Medulla oblongata (tissue), 1 donor: ENCODE measurements at regions not wholly inside any gene's neighbourhood (a gene's known extent, or its start where the extent isn't known, plus 50 kb on each side); places are given as distances from the start of the nearest gene placed in this dataset.
"Not testable (repeated sequence)": the region's sequence is repeated elsewhere in the genome, so short reads cannot be mapped to it uniquely, and the experiment has no call there.

ENCODE experiments used
- DNase-seq: peaks from one replicate; pipeline ENCODE4 v3.0.0-alpha.2; 2015; ENCODE audit errors: extremely low spot score

DNA sequence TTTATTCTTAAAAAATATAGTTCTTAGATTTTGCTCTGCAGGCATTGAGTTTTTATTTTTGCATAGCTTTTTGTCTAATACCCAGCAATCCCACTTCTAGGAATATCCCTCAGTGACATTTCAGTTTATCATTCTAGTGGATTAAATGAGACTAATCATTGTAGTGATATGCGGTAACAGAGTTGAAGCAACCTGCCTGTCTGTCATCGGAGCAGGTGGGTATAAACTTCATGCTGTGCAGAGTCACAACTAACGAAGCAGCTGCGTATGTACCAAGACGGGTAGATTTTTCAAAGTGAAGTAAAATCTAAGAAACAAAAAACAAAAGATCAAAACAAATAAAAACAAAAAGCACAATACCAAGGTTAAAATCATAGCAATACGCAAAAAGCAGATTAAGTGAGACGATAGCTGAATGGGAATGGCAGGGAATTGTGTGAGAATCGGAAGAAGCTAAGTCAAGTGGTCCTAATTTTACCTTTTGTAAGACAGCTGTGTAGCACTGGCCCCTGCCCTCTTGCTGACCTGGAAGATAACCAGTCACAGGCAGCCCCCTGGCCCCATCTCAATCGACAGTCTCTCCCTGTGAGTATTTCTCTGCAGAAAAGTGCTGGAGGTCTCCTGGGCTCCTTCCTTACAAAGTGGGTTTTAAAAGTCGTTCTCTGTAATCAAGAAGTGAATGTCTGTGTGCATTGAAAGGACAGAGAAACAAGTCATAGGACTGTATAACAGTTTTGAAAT lies 169.2 kb downstream of the OR2B2 start:
- DNase-seq: no peak

GRCh38 chr6:27739902-27740301 lies 172.3 kb downstream of the OR2B2 start:
- not testable (repeated sequence) for DNase-seq

DNA sequence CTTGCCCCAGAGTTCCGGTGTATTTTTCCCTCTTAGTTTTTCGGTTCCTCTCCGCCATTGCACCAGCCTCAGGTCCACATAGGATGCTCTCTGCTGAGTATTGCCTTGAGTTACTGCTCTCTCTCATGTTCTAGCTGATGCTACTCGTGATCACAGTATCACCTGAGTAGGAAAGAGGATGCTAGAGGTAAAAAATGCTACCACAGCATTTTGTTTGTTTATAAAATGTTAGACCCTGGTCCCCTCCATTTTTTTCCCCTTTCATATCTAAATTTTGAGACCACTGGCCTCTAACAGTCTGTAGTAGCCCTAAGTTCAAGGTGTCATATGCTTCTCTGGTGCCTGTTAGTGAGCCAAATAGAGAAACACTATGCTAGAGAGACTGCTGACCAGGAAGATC lies 175.5 kb downstream of the OR2B2 start:
- DNase-seq: no peak

- DNase-seq: no peak
Measured at GRCh38 chr6:27728442-27728841, 183.8 kb downstream of the OR2B2 start.

GRCh38 chr6:27726619-27727023 lies 185.6 kb downstream of the OR2B2 start:
- no peak for DNase-seq

DNA sequence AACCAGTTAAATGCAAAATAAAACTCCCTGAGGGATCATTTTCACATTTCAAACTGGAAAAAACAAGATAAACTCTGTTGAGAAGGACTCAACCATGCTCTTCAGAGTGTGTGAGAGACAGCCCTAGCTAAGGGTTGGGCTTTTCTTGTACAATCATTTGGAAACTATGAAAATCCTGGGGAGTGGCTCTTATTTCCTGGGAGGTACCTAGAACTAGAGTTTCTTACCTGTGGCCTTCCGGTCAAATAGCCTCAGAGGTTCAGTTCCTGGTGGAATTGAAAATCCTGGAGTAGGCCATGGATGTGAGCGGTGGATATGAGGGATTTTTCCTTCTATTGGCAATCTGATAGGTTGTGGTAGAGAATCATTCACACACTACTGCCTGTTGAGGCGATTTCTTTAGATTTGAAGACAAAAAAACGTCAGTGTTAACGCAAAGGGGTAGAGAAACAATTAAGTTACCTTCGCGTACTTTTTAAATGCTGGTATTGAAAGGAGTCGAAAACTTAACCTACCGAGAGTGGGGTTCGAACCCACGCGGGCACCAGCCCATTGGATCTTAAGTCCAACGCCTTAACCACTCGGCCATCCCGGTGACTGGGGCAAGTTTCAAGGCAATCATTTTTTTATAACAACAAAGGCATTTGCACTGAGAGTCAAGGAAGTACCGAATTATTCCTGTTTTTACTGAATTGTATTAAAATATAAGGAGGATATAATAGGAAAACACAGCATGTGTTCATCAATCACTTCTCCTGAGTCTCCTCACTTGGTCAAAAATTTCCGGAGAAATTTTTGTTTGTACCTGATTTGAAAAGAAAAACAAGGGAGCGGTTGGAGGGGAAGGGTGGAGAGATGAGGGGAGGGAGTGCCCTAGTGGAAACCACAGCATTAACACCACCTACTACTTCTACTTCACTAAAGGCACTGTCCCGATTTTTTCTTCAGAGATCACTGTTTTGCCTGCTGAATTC lies 191.3 kb downstream of the OR2B2 start:
- DNase-seq: no peak

DNA sequence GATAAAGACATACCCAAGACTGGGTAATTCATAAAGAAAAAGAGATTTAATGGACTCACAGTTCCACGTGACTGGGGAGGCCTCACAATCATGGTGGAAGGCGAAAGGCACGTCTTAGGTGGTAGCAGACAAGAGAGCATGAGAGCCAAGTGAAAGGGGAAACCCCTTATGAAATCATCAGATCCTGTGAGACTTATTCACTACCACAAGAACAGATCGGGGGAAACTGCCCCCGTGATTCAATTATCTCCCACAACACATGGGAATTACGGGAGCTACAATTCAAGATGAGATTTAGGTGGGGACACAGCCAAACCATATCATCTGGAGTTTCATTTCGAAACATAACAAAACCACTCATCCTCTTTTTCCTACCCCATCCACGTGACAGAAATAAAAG lies 193.2 kb downstream of the OR2B2 start:
- DNase-seq: not testable (repeated sequence)

- DNase-seq: no peak
Measured at GRCh38 chr6:27706431-27706830, 205.8 kb downstream of the OR2B2 start.

DNA sequence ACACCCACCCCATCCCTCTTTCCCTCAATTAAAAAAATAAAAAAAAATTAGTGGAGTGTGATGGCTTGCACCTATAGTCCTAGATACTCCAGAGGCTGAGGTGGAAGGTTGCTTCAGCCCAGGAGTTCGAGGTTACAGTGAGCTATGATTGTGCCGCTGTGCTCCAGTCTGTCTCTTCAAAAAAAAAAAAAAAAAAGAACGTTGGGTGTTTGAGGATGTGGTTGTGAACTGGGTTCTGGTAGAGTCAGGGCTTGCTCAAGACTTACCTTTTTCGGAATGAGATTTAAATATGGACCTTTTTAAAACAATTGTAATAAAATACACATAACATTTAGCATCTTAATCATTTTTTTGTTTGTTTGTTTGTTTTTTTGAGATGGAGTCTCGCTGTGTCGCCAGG lies 211.9 kb downstream of the OR2B2 start:
- no peak for DNase-seq

DNA sequence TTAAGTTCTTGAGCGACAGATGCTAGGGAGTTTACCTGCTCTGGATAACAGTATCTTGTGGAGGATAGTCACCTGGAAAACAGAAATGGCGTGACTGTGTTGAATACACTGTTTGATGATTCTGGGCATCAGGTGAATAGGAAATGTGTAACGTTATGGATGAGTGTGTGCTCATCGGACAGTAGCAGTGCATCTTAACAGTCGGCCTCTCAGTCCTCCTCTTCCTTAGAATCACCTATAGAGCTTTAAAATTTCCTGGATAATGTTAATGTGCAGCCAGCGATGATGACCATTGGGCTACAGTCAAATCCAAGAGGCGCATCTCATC lies 217.7 kb downstream of the OR2B2 start:
- DNase-seq: no peak

GRCh38 chr6:27693766-27694546 lies 218.2 kb downstream of the OR2B2 start:
- no peak for DNase-seq

- not testable (repeated sequence) for DNase-seq
Measured at GRCh38 chr6:27692133-27692532, 219.2 kb upstream of the ZNF184 start.

- peak; percentile 82 for DNase-seq
Measured at GRCh38 chr6:27688014-27688586, 215.2 kb upstream of the ZNF184 start.

DNA sequence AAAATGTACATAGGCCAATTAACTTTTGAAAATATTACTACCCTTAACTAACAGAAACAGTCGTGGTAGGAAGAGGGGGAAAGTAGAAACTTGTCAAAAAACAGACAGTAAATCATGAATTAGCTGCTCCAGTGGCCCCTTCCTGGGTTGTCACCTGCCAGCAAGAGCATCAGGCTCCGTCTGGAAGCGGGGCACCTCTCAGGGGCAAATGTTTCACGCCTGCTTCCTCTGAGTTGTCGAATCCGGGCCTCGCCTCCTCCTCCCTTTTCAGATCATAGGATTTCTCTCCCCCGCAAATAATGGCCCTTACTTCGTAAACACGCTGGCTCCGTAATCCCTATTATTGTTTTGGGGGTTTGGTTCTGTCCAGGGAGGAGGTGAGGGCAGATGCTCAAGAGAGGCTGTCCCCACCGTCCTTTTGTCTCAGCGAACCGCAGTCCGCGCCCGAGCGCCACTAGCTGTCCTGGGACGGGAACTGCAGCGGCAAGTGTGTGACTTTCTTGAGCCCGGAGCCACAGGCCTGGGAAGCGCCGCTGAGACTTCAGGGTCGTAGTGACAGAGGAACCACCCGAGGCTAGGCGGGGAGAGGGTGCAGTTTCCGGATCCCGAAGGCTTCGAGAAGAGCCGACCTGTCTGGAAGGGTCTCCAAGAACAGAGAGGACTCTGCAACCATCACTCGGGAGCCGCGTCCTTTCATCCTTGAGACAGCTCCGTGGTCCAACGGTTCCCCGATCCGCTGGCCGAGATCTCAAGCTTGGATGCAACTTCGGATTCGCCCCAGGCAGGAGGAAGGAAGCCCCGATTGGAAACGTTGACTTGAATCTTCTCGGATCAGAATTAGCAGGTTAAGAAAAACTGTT lies 214.5 kb upstream of the ZNF184 start:
- DNase-seq: peak; percentile 82

DNA sequence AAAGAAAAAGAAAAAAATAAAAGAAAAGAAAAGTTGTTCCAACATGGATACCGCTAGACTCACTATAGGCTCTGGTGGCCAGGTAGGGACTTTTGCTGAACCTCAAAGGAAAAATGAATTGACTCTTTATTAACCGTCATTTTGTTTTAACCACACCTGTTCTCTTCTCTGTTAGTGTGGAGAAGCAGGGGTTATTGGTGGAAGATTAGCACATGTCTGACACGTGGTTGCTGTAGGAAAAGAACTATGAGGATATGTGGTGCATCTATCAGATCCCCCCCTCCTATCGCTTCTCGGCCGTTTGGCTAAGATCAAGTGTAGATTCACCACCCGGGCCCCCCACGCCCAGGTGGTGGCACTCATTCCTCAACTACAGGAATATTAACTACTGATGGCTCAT lies 212.4 kb upstream of the ZNF184 start:
- no peak for DNase-seq

DNA sequence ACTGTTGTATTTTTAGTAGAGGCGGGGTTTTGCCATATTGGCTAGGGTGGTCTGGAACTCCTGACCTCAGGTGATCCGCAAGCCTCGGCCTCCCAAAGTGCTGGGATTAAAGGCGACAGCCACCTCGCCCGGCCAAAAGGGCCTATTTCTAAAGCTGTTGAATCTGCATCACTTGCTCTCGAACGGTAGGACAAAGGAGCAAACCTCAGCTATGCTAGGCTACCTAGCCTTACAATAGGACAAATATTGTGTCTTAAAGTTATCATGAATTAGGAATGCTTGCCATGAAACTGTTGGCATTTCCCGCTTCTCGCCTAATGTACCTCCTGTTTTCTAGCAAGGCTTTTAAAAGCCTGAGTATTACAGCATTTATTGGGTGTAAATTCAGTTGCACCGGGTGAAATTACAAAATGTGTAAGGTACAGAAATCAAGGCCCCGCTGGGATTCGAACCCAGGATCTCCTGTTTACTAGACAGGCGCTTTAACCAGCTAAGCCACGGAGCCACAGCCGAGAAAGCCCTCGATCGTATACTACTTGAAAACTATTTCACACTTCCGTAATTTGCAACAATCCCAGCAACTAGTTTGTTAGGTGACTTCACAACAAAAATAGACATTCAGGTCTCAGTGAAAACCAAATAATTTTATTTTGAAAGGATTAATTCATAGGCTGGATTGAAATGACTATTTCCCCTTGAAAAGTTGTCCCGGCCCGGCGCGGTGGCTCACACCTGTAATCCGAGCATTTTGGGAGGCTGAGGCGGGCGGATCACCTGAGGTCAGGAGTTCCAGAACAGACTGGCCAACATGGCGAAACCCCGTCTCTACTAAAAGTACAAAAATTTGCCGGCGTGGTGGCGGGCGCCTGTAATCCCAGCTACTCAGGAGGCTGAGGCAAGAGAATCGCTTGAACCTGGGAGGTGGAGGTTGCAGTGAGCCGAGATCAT lies 211.6 kb upstream of the ZNF184 start:
- DNase-seq: no peak

GRCh38 chr6:27679964-27680694 lies 207.2 kb upstream of the ZNF184 start:
- no peak for DNase-seq

DNA sequence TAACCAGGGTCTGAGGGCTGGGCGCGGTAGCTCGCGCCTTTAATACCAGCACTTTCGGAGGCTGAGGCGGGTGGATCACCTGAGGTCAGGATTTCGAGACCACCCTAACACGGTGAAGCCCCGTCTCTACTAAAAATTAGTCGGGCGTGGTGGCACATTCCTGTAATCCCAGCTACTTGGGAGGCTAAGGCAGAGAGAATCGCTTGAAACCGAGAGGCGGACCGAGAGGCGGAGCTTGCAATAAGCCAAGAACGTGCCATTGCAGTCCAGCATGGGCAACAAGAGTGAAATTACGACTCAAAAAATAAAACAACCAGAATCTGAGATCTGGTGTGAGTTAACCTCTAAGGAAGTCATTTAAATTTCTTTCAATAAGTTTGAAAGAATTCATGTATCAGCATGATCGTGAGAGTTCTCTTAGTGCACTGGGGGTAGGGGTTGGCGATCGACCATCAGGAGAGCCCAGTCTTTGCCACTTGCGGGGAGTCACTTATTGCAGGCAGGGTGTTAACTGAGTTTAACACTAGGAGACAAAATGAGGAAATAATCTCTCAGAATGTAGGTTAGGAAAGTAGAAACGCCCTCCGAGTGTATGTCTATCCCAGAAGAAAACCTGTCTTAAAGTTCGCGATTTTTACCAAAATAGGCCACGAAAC lies 206.5 kb upstream of the ZNF184 start:
- no peak for DNase-seq

- DNase-seq: no peak
Measured at GRCh38 chr6:27678469-27678868, 205.6 kb upstream of the ZNF184 start.
